Transverse colon (tissue), 4 donors: ENCODE measurements at regions not wholly inside any gene's neighbourhood (a gene's known extent, or its start where the extent isn't known, plus 50 kb on each side); places are given as distances from the start of the nearest gene placed in this dataset.

Source experiments
- DNase-seq: peaks from one replicate; pipeline ENCODE4 v3.0.0-alpha.2; 2019
- H3K27ac ChIP-seq, 4 donors: fragments of 200-600 bp; sonication (generic); 2 replicates each; pipeline ENCODE4 v1.5.1; 2016 to 2018; ENCODE audit warnings: inconsistent platforms in 4 of 4
- H3K27me3 ChIP-seq: fragments of 200-600 bp; sonication (generic); 2 replicates; pipeline ENCODE4 v1.5.1; 2017; ENCODE audit warnings: inconsistent platforms
- H3K36me3 ChIP-seq, 4 donors: fragments of 200-600 bp; sonication (generic); 2 replicates each; pipeline ENCODE4 v1.5.1; 2017 to 2019; ENCODE audit warnings: inconsistent platforms in 4 of 4
- H3K4me1 ChIP-seq, 4 donors: fragments of 200-600 bp; sonication (generic); 2 replicates each; pipeline ENCODE4 v1.5.1; 2017 to 2020; ENCODE audit warnings: inconsistent platforms in 4 of 4
- H3K4me3 ChIP-seq, 4 donors: fragments of 200-600 bp; sonication (generic); 1 replicate in 1 of 4; 2 replicates in 3 of 4; pipeline versions ENCODE4 v1.5.1 to v1.6.1; 2017 to 2019; ENCODE audit warnings: inconsistent platforms in 4 of 4
- H3K9me3 ChIP-seq, 2 donors: fragments of 200-600 bp; sonication (generic); 2 replicates each; pipeline ENCODE4 v1.5.1; 2017 to 2019; ENCODE audit warnings: inconsistent platforms in 2 of 2
- CTCF ChIP-seq, 5 experiments: fragments of 200-600 bp in 3 of 5; fragments of 450-650 bp in 2 of 5; sonication (generic) in 3 of 5; IDR thresholded peaks; 1 replicate in 2 of 5; 2 replicates in 3 of 5; pipeline ENCODE4 v1.5.1; 2016 to 2017; ENCODE audit warnings: antibody characterized with exemption in 5 of 5, inconsistent platforms in 3 of 5, mild to moderate bottlenecking in 2 of 5, moderate library complexity in 1 of 5
- EP300 ChIP-seq: sonication (generic); formaldehyde crosslinking; IDR thresholded peaks from one replicate; pipeline ENCODE4 v1.6.1; 2017; ENCODE audit warnings: antibody characterized with exemption, low read depth
- POLR2A ChIP-seq: fragments of 450-650 bp; IDR thresholded peaks from one replicate; pipeline ENCODE4 v1.6.1; 2016; ENCODE audit warnings: antibody characterized with exemption, mild to moderate bottlenecking, moderate library complexity
- POLR2AphosphoS5 ChIP-seq, 3 donors: sonication (generic); formaldehyde crosslinking; IDR thresholded peaks; one replicate each; pipeline ENCODE4 v1.6.1; 2016; ENCODE audit warnings: antibody characterized with exemption in 3 of 3
- WGBS, 2 donors: methylation state at CpG; one replicate each; pipeline ENCODE4 v1.1.5; 2018; ENCODE audit warnings: low coverage in 1 of 2; 5-methylcytosine and 5-hydroxymethylcytosine counted together
- in situ Hi-C, 4 donors: fragments of 200-750 bp; cut with MboI; loops; one replicate each; pipeline versions ENCODE4 v1.15.0 to v1.15.1; 2017; ENCODE audit warnings: low sequenced_read_pairs in 3 of 4, low pct_ligation_motif_present in 1 of 4, low pct_unique_long_range_greater_than_20kb in 1 of 4
- intact Hi-C: fragments of 100-400 bp; cut with DNase I; formaldehyde crosslinking; loops from one replicate; pipeline ENCODE4 v1.15.1; 2023; ENCODE audit warnings: low total_unique reads

- TF ChIP-seq POLR2AphosphoS5 (IDR thresholded peaks at IDR 0.05): no peak
- no peak for TF ChIP-seq POLR2A
- TF ChIP-seq EP300: no peak
- no peak for TF ChIP-seq CTCF (IDR thresholded peaks at IDR 0.05)
- H3K27me3 ChIP-seq: no peaks in the 10 kb centered on the region
- no peak overlapping the region for H3K4me3 ChIP-seq
- H3K4me1 ChIP-seq: peaks cover 0 to 7% (median 2%) of the 10 kb centered on the region in 4 donors
- H3K36me3 ChIP-seq: no peaks in the 10 kb centered on the region
- 90% methylated on average over 1 of the region's 1 CpG; no CpG with 5 or more reads in 1 of the 2 donors for WGBS, 2 donors
- DNase-seq: no peak
- in situ Hi-C loops: no loop called here
- no peaks in the 10 kb centered on the region for H3K9me3 ChIP-seq
- intact Hi-C loops: no loop called here
- H3K27ac ChIP-seq: no peak overlapping the region
Measured at GRCh38 chr13:104983601-104984000, 1551.9 kb downstream of the EFNB2 start.

GRCh38 chr13:104980586-104980985, 1554.9 kb downstream of the EFNB2 start:
- 44 to 68% methylated on average over 2 of the region's 2 CpGs for WGBS, 2 donors
- in situ Hi-C loops: no loop called here
- Histone ChIP-seq H3K9me3 (no peaks in the 10 kb centered on the region), H3K36me3 (no peaks in the 10 kb centered on the region), H3K4me3 (no peak overlapping the region), H3K27me3 (no peaks in the 10 kb centered on the region), H3K4me1 (peaks cover 0 to 7% (median 2%) of the 10 kb centered on the region in 4 donors), H3K27ac (no peak overlapping the region)
- intact Hi-C loops: no loop called here
- DNase-seq: no peak
- TF ChIP-seq CTCF (IDR thresholded peaks at IDR 0.05): no peak
- TF ChIP-seq POLR2AphosphoS5 (IDR thresholded peaks at IDR 0.05): no peak
- TF ChIP-seq POLR2A: no peak
- no peak for TF ChIP-seq EP300

GRCh38 chr13:104979281-104980030, 1556.0 kb downstream of the EFNB2 start:
- H3K4me3 ChIP-seq: no peak overlapping the region
- no peak overlapping the region for H3K27ac ChIP-seq
- TF ChIP-seq EP300 (no peak), POLR2A (no peak)
- no peaks in the 10 kb centered on the region for H3K27me3 ChIP-seq
- intact Hi-C loops (no loop called here), in situ Hi-C loops (no loop called here)
- H3K4me1 ChIP-seq: peaks cover 0 to 6% (median 0%) of the 10 kb centered on the region in 4 donors
- DNase-seq: no peak
- WGBS, 2 donors: 47 to 63% methylated on average over 3 to 4 of the region's 4 CpGs
- H3K36me3 ChIP-seq: no peaks in the 10 kb centered on the region
- no peaks in the 10 kb centered on the region for H3K9me3 ChIP-seq

- Histone ChIP-seq H3K4me1 (no peaks in the 10 kb centered on the region), H3K4me3 (no peak overlapping the region), H3K27ac (no peak overlapping the region), H3K27me3 (no peaks in the 10 kb centered on the region), H3K36me3 (no peaks in the 10 kb centered on the region), H3K9me3 (no peaks in the 10 kb centered on the region)
- in situ Hi-C loops: no loop called here
- intact Hi-C loops: no loop called here
- 50 to 90% methylated on average over 2 of the region's 2 CpGs for WGBS, 2 donors
- TF ChIP-seq POLR2AphosphoS5 (IDR thresholded peaks at IDR 0.05): no peak
- no peak for TF ChIP-seq EP300
- TF ChIP-seq POLR2A: no peak
- TF ChIP-seq CTCF (IDR thresholded peaks at IDR 0.05): no peak
- no peak for DNase-seq
Measured at GRCh38 chr13:104976986-104977385, 1558.5 kb downstream of the EFNB2 start.
